ENCODE measurements at regions not wholly inside any gene's neighbourhood (a gene's known extent, or its start where the extent isn't known, plus 50 kb on each side); places are given as distances from the start of the nearest gene placed in this dataset.

DNA sequence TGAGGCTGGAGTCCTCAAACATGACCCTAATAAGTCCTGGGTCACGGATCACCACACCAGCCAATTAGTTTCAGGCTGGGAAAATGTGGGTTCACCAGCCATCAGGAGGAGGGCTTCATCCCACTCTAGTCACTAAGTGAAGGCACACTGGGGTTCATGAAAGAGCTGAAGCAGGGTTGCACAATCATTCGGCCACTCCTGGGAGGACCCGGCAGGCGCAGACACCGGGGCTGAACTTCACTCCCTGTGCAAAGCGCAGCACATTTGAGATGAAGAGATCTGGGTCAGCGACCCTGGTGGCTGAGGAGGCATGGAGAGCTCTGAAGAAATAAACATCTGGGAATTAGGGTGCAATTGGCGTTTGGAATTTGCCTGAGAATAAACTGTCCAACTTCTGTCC is 684.4 kb upstream of the SALL3 start:
- Histone ChIP-seq H3K27me3 (ENCODE audit: control insufficient read depth, insufficient read depth, low read length) (no peaks in the 10 kb centered on the region), H3K4me3 (replicated peaks in 1 of 4; ENCODE audit: control extremely low read depth in 1 of 4, insufficient read depth in 1 of 4, low read depth in 3 of 4, low read length in 4 of 4) (no peak overlapping the region), H4K20me1 (ENCODE audit: control insufficient read depth, extremely low read depth, insufficient read depth, low read length) (no peaks in the 10 kb centered on the region), H3K27ac (ENCODE audit: insufficient read depth, low read length) (no peak overlapping the region), H3K4me2 (ENCODE audit: extremely low read depth, insufficient read depth, low read length) (no peak overlapping the region), H3K9ac (ENCODE audit: insufficient read depth, low read length) (no peak overlapping the region), H3K36me3 (ENCODE audit: control insufficient read depth, insufficient read depth, low read length) (no peaks in the 10 kb centered on the region), H3K79me2 (ENCODE audit: control insufficient read depth, insufficient read depth, low read length) (no peaks in the 10 kb centered on the region), H2AFZ (ENCODE audit: low read length) (no peak overlapping the region), H3K9me3 (ENCODE audit: control insufficient read depth, insufficient read depth, low read depth, low read length) (no peaks in the 10 kb centered on the region), H3K4me1 (ENCODE audit: control insufficient read depth, extremely low read depth, insufficient read depth, low read length) (no peaks in the 10 kb centered on the region)
- TF ChIP-seq EZH2 (IDR thresholded peaks at IDR 0.05; ENCODE audit: low read length, missing control alignments): no peak
- TF ChIP-seq, protein P1, sequence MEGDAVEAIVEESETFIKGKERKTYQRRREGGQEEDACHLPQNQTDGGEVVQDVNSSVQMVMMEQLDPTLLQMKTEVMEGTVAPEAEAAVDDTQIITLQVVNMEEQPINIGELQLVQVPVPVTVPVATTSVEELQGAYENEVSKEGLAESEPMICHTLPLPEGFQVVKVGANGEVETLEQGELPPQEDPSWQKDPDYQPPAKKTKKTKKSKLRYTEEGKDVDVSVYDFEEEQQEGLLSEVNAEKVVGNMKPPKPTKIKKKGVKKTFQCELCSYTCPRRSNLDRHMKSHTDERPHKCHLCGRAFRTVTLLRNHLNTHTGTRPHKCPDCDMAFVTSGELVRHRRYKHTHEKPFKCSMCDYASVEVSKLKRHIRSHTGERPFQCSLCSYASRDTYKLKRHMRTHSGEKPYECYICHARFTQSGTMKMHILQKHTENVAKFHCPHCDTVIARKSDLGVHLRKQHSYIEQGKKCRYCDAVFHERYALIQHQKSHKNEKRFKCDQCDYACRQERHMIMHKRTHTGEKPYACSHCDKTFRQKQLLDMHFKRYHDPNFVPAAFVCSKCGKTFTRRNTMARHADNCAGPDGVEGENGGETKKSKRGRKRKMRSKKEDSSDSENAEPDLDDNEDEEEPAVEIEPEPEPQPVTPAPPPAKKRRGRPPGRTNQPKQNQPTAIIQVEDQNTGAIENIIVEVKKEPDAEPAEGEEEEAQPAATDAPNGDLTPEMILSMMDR (conservative IDR thresholded peaks at IDR 0.05 in 1 of 2, IDR thresholded peaks at IDR 0.05 in 1 of 2; ENCODE audit: low read depth in 1 of 2, low read length in 2 of 2): no peak
- no peak for DNase-seq (ENCODE audit: low read depth in 2 of 2)

DNA sequence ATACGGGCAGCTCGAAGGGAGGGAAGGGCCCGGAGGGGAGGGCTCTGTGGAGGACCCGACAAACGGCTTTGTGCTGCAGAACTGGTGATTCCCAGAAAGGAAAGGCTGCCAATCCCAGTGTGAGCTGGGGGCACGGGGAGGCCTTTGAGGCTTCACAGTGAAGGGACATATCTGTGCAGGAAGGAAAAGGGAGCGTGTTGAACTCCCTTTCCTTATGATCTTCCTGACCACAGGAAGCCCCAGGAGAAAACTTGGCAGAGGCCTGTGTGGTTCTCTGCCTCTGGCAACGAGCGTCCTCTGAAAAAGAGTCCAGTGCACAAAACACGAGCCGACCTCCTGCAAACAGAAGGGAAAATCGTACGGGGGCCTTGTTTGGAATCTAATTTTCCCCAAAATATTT is 683.5 kb upstream of the SALL3 start:
- Histone ChIP-seq H3K36me3 (ENCODE audit: control insufficient read depth, insufficient read depth, low read length) (no peaks in the 10 kb centered on the region), H3K27me3 (ENCODE audit: control insufficient read depth, insufficient read depth, low read length) (no peaks in the 10 kb centered on the region), H3K4me3 (replicated peaks in 1 of 4; ENCODE audit: control extremely low read depth in 1 of 4, insufficient read depth in 1 of 4, low read depth in 3 of 4, low read length in 4 of 4) (no peak overlapping the region), H3K9me3 (ENCODE audit: control insufficient read depth, insufficient read depth, low read depth, low read length) (no peaks in the 10 kb centered on the region), H4K20me1 (ENCODE audit: control insufficient read depth, extremely low read depth, insufficient read depth, low read length) (no peaks in the 10 kb centered on the region), H2AFZ (ENCODE audit: low read length) (no peak overlapping the region), H3K79me2 (ENCODE audit: control insufficient read depth, insufficient read depth, low read length) (no peaks in the 10 kb centered on the region), H3K9ac (ENCODE audit: insufficient read depth, low read length) (no peak overlapping the region), H3K4me1 (ENCODE audit: control insufficient read depth, extremely low read depth, insufficient read depth, low read length) (no peaks in the 10 kb centered on the region), H3K27ac (ENCODE audit: insufficient read depth, low read length) (no peak overlapping the region), H3K4me2 (ENCODE audit: extremely low read depth, insufficient read depth, low read length) (no peak overlapping the region)
- TF ChIP-seq EZH2 (IDR thresholded peaks at IDR 0.05; ENCODE audit: low read length, missing control alignments): no peak
- TF ChIP-seq, protein P1 (conservative IDR thresholded peaks at IDR 0.05 in 1 of 2, IDR thresholded peaks at IDR 0.05 in 1 of 2; ENCODE audit: low read depth in 1 of 2, low read length in 2 of 2): no peak
- DNase-seq (ENCODE audit: low read depth in 2 of 2): no peak

DNA sequence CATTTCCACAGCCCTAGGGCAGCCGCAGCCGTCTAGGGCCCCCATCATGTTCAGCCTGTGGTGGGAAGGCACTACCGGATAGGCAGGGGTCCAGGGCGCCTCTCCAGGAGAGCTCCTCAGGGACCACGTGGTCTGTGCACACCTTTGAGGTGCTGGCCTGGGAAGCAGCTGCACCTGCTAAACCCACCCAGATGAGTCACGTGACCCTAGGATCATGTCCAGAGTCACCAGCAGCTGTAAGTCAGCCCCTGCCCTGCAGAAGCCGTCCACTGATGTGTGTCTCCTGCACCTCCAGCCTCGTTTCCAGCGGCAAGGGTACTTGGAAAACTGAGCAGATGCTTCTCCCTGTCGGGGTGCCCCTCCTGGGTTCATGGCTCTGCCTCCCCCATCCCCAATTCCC is 682.6 kb upstream of the SALL3 start:
- Histone ChIP-seq H3K4me1 (ENCODE audit: control insufficient read depth, extremely low read depth, insufficient read depth, low read length) (no peaks in the 10 kb centered on the region), H3K4me3 (replicated peaks in 1 of 4; ENCODE audit: control extremely low read depth in 1 of 4, insufficient read depth in 1 of 4, low read depth in 3 of 4, low read length in 4 of 4) (no peak overlapping the region), H3K79me2 (ENCODE audit: control insufficient read depth, insufficient read depth, low read length) (no peaks in the 10 kb centered on the region), H3K36me3 (ENCODE audit: control insufficient read depth, insufficient read depth, low read length) (no peaks in the 10 kb centered on the region), H3K4me2 (ENCODE audit: extremely low read depth, insufficient read depth, low read length) (no peak overlapping the region), H3K27me3 (ENCODE audit: control insufficient read depth, insufficient read depth, low read length) (no peaks in the 10 kb centered on the region), H3K9ac (ENCODE audit: insufficient read depth, low read length) (no peak overlapping the region), H3K27ac (ENCODE audit: insufficient read depth, low read length) (no peak overlapping the region), H4K20me1 (ENCODE audit: control insufficient read depth, extremely low read depth, insufficient read depth, low read length) (no peaks in the 10 kb centered on the region), H2AFZ (ENCODE audit: low read length) (no peak overlapping the region), H3K9me3 (ENCODE audit: control insufficient read depth, insufficient read depth, low read depth, low read length) (no peaks in the 10 kb centered on the region)
- TF ChIP-seq, protein P1 (conservative IDR thresholded peaks at IDR 0.05 in 1 of 2, IDR thresholded peaks at IDR 0.05 in 1 of 2; ENCODE audit: low read depth in 1 of 2, low read length in 2 of 2): no peak
- no peak for DNase-seq (ENCODE audit: low read depth in 2 of 2)

Measured in fibroblast of lung (primary cell).